ENCODE measurements at regions not wholly inside any gene's neighbourhood (a gene's known extent, or its start where the extent isn't known, plus 50 kb on each side); places are given as distances from the start of the nearest gene placed in this dataset.

DNA sequence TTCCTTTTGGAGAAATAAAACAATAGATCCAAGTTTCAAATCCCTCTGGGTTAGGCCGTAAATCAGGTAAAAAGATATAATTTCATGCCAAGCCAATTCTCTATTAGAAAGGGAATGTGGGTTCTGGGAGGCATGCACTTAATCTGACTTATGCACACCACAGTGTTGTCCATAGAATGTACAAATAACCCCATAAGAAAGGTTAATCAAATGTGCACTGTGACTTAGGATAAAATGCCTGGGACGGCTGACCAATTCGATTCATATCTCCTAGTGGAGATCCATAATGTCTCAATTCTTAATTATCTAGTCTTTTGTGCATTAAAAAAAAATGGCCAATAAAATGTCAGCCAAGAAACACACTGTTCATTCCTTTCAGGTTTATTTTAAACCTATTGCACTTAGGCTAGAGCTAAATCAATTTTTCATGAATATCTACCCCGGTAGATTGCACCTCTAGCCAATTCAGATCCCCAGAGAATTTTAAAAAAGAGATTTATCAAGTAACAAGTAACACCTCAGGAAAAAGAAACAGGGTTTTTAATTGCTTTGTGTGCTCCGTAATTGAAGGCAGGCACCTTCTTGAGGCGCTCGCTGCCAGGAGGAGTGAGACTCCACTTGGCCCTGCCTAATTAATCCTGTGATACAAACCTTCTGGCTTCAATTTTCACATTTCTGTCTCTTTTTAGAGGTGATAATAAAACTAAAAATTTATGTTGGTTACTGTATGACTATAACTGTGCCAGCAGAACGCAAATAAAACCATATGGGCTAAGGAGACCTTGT, 265.1 kb downstream of the ETV1 start:
- Histone ChIP-seq H3K27ac (ENCODE audit: low read depth, low read length) (no peak overlapping the region), H3K9me3 (ENCODE audit: low read depth, low read length) (no peaks in the 10 kb centered on the region), H3K4me1 (ENCODE audit: insufficient read depth, low read length) (peaks cover 4% of the 10 kb centered on the region), H3K27me3 (ENCODE audit: insufficient read depth, low read length) (no peaks in the 10 kb centered on the region), H2AFZ (ENCODE audit: low read length) (peak overlapping the region; percentile 81), H4K20me1 (ENCODE audit: insufficient read depth, low read length) (no peaks in the 10 kb centered on the region), H3K4me2 (ENCODE audit: insufficient read depth, low read length) (peak overlapping the region; percentile 65), H3K36me3 (ENCODE audit: insufficient read depth, low read length) (no peaks in the 10 kb centered on the region), H3K79me2 (ENCODE audit: insufficient read depth, low read length) (no peaks in the 10 kb centered on the region), H3K4me3 (ENCODE audit: insufficient read depth, low read length) (peak overlapping the region; percentile 22)
- TF ChIP-seq, protein P1, sequence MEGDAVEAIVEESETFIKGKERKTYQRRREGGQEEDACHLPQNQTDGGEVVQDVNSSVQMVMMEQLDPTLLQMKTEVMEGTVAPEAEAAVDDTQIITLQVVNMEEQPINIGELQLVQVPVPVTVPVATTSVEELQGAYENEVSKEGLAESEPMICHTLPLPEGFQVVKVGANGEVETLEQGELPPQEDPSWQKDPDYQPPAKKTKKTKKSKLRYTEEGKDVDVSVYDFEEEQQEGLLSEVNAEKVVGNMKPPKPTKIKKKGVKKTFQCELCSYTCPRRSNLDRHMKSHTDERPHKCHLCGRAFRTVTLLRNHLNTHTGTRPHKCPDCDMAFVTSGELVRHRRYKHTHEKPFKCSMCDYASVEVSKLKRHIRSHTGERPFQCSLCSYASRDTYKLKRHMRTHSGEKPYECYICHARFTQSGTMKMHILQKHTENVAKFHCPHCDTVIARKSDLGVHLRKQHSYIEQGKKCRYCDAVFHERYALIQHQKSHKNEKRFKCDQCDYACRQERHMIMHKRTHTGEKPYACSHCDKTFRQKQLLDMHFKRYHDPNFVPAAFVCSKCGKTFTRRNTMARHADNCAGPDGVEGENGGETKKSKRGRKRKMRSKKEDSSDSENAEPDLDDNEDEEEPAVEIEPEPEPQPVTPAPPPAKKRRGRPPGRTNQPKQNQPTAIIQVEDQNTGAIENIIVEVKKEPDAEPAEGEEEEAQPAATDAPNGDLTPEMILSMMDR (IDR thresholded peaks at IDR 0.05; ENCODE audit: extremely low read depth, low read depth, low read length) = no peak
- no peak for DNase-seq (ENCODE audit: insufficient read length, low spot score, missing footprints)

DNA sequence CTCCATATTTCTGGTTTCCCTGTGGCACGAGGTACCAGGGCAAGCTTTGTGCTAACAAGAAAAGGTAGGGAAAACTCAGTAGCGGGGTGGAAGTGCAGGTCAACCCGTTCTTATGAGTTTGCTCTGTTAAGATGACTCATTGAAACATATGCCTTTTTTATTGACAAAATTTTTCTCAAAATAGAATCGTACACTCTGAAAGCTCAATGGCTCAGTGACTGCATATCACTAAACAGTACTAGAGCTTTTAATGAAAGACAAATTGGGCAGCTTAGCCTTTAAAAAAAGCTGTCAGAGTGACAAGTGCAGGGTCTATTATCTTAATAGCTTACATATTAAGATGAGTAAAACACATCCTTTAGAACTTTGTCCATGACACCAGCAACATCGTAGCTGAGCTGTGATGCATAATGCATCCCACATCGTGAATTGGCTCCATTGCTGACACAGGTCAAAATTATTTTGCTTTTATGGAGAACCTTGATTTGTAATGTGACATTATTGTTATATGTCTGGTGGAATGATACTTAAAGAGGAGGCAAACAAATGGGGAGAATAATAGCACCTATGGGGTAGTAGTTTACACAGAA, 264.4 kb downstream of the ETV1 start:
- Histone ChIP-seq H3K4me3 (ENCODE audit: insufficient read depth, low read length) (peak overlapping the region; percentile 22), H3K4me2 (ENCODE audit: insufficient read depth, low read length) (peak overlapping the region; percentile 65), H3K27me3 (ENCODE audit: insufficient read depth, low read length) (no peaks in the 10 kb centered on the region), H3K9me3 (ENCODE audit: low read depth, low read length) (no peaks in the 10 kb centered on the region), H3K36me3 (ENCODE audit: insufficient read depth, low read length) (no peaks in the 10 kb centered on the region), H4K20me1 (ENCODE audit: insufficient read depth, low read length) (no peaks in the 10 kb centered on the region), H3K79me2 (ENCODE audit: insufficient read depth, low read length) (no peaks in the 10 kb centered on the region), H3K4me1 (ENCODE audit: insufficient read depth, low read length) (peaks cover 4% of the 10 kb centered on the region), H3K27ac (ENCODE audit: low read depth, low read length) (no peak overlapping the region), H2AFZ (ENCODE audit: low read length) (peak overlapping the region; percentile 81)
- TF ChIP-seq, protein P1 (IDR thresholded peaks at IDR 0.05; ENCODE audit: extremely low read depth, low read depth, low read length) = no peak
- no peak for DNase-seq (ENCODE audit: insufficient read length, low spot score, missing footprints)

DNA sequence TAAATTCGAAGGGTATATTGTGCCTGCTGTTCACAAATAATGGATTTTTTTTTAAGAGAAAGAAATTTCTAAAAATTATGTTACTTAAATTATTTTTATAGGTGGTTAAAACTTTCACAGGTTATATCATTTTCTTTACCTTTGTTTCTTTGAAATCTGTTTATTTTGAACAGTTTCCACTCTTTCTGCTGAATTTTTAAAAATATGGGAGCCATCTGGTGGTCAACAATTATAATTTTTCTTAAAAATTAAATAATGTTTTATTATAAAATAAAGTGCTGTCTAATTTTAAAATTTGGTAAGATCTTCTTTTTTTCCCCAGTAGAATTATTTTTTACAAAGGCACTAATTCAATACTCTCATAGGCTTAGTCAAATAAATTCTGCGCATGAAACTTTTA, 263.9 kb downstream of the ETV1 start:
- no peak overlapping the region for H3K27ac ChIP-seq (ENCODE audit: low read depth, low read length)
- no peaks in the 10 kb centered on the region for H3K27me3 ChIP-seq (ENCODE audit: insufficient read depth, low read length)
- DNase-seq (ENCODE audit: insufficient read length, low spot score, missing footprints) = no peak
- H3K4me2 ChIP-seq (ENCODE audit: insufficient read depth, low read length) = peak overlapping the region; percentile 65
- H2AFZ ChIP-seq (ENCODE audit: low read length) = no peak overlapping the region
- no peaks in the 10 kb centered on the region for H4K20me1 ChIP-seq (ENCODE audit: insufficient read depth, low read length)
- H3K9me3 ChIP-seq (ENCODE audit: low read depth, low read length) = no peaks in the 10 kb centered on the region
- peaks cover 4% of the 10 kb centered on the region for H3K4me1 ChIP-seq (ENCODE audit: insufficient read depth, low read length)
- no peaks in the 10 kb centered on the region for H3K36me3 ChIP-seq (ENCODE audit: insufficient read depth, low read length)
- H3K4me3 ChIP-seq (ENCODE audit: insufficient read depth, low read length) = no peak overlapping the region
- H3K79me2 ChIP-seq (ENCODE audit: insufficient read depth, low read length) = no peaks in the 10 kb centered on the region
- TF ChIP-seq, protein P1 (IDR thresholded peaks at IDR 0.05; ENCODE audit: extremely low read depth, low read depth, low read length) = peak; percentile 25

DNA sequence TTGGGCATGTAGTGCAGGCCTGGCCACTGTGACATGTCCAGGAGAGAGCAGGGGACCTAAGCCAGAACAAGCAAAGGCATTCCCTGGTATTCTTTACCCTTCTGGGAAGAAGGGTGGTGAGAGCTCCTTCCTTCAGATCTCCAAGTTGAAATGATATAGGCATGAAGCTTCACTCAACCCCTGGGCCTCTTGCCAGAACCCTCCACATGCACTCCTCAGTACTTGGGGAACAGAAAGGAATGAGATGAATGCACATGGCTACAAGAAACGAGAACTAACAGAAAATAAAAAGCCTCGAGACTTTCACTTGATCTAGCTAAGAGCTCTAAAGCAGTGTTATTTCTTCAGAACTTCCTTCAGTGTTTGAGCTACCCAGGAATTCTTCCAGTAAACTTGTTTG, 262.2 kb downstream of the ETV1 start:
- H3K27ac ChIP-seq (ENCODE audit: low read depth, low read length) = no peak overlapping the region
- H3K79me2 ChIP-seq (ENCODE audit: insufficient read depth, low read length) = no peaks in the 10 kb centered on the region
- peak overlapping the region; percentile 43 for H2AFZ ChIP-seq (ENCODE audit: low read length)
- TF ChIP-seq, protein P1 (IDR thresholded peaks at IDR 0.05; ENCODE audit: extremely low read depth, low read depth, low read length) = no peak
- no peaks in the 10 kb centered on the region for H3K27me3 ChIP-seq (ENCODE audit: insufficient read depth, low read length)
- peaks cover 7% of the 10 kb centered on the region for H3K4me1 ChIP-seq (ENCODE audit: insufficient read depth, low read length)
- H3K4me3 ChIP-seq (ENCODE audit: insufficient read depth, low read length) = no peak overlapping the region
- DNase-seq (ENCODE audit: insufficient read length, low spot score, missing footprints) = no peak
- H3K9me3 ChIP-seq (ENCODE audit: low read depth, low read length) = no peaks in the 10 kb centered on the region
- H4K20me1 ChIP-seq (ENCODE audit: insufficient read depth, low read length) = no peaks in the 10 kb centered on the region
- H3K4me2 ChIP-seq (ENCODE audit: insufficient read depth, low read length) = no peak overlapping the region
- H3K36me3 ChIP-seq (ENCODE audit: insufficient read depth, low read length) = no peaks in the 10 kb centered on the region
